ENCODE measurements at regions not wholly inside any gene's neighbourhood (a gene's known extent, or its start where the extent isn't known, plus 50 kb on each side); places are given as distances from the start of the nearest gene placed in this dataset.

DNA sequence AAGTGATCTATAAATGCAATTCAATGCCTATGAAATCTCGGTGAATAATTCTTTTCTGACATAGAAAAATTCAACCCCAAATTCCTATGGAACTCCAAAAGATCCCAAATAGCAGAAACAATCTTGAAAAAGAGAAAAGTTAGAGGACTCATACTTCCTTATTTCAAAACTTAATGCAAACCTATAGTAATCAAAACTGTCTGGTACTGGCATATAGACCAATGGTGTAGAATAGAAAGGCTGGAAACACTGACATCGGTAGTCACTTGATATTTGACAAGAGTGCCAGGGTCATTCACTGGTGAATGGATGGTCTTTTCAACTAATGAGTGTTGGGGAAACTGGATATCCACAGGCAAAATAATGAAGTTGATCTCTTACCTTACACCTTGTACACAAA lies 637.1 kb upstream of the PCDH9 start:
- Mint-ChIP-seq H3K27ac (no peak overlapping the region), H3K9me3 (peaks cover 7% of the 10 kb centered on the region), H3K36me3 (ENCODE audit: low read depth) (no peaks in the 10 kb centered on the region), H3K4me3 (no peak overlapping the region), H3K27me3 (no peaks in the 10 kb centered on the region), H3K4me1 (no peaks in the 10 kb centered on the region)
- ATAC-seq (ENCODE audit: low read depth) (no peak), DNase-seq (no peak)
- intact Hi-C loops (cut with micrococcal nuclease) = no loop called here
- POLR2A ChIA-PET = no interaction called here
- CTCF ChIA-PET = no interaction called here
- TF ChIP-seq, protein P1, sequence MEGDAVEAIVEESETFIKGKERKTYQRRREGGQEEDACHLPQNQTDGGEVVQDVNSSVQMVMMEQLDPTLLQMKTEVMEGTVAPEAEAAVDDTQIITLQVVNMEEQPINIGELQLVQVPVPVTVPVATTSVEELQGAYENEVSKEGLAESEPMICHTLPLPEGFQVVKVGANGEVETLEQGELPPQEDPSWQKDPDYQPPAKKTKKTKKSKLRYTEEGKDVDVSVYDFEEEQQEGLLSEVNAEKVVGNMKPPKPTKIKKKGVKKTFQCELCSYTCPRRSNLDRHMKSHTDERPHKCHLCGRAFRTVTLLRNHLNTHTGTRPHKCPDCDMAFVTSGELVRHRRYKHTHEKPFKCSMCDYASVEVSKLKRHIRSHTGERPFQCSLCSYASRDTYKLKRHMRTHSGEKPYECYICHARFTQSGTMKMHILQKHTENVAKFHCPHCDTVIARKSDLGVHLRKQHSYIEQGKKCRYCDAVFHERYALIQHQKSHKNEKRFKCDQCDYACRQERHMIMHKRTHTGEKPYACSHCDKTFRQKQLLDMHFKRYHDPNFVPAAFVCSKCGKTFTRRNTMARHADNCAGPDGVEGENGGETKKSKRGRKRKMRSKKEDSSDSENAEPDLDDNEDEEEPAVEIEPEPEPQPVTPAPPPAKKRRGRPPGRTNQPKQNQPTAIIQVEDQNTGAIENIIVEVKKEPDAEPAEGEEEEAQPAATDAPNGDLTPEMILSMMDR (IDR thresholded peaks at IDR 0.05) = no peak

DNA sequence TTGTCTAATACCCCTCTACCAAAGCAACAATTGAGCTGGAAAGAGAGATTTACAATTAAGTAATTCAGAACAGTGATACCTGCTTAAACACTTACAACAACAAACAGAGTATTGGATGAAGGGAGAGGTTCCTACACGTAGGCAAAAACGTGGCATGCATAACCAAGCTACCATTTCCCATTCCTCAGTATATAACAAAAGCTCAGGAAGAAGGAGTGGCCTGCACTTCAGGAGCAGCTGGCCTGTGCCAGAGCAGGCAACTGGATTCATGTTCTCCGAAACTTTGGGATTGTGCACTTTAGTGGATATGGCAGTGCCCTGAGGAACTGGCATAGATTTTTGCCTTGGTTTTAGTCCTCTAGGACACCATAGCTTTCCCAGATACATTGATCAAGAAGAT lies 630.2 kb upstream of the PCDH9 start:
- ATAC-seq (ENCODE audit: low read depth) = no peak
- POLR2A ChIA-PET = no interaction called here
- Mint-ChIP-seq H3K9me3 (peaks cover 8% of the 10 kb centered on the region), H3K27ac (no peak overlapping the region), H3K4me3 (no peak overlapping the region), H3K36me3 (ENCODE audit: low read depth) (no peaks in the 10 kb centered on the region), H3K27me3 (no peaks in the 10 kb centered on the region), H3K4me1 (no peaks in the 10 kb centered on the region)
- TF ChIP-seq, protein P1 (IDR thresholded peaks at IDR 0.05) = no peak
- CTCF ChIA-PET = no interaction called here
- intact Hi-C loops (cut with micrococcal nuclease) = no loop called here
- no peak for DNase-seq

DNA sequence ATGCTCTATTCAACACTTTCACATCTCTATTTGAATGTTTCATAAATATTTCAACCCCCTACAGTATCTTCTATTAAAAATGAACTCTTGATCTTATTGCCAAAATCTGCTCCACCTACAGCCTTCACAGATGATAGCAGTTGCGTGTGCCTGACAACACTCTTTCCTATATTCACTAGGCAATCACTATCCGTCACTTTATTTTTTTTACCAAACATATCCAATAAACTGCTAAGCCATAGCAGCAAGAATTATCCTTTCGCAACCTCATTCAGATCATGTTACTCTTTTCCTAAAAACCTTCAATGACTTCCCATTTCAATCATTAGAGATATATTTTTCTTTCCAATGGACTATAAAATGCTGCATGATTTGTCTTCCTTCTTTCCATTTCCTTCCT lies 629.8 kb upstream of the PCDH9 start:
- Mint-ChIP-seq H3K36me3 (ENCODE audit: low read depth) (no peaks in the 10 kb centered on the region), H3K9me3 (peaks cover 8% of the 10 kb centered on the region), H3K27me3 (no peaks in the 10 kb centered on the region), H3K4me3 (no peak overlapping the region), H3K4me1 (no peaks in the 10 kb centered on the region), H3K27ac (no peak overlapping the region)
- TF ChIP-seq, protein P1 (IDR thresholded peaks at IDR 0.05) = no peak
- ChIA-PET POLR2A (no interaction called here), CTCF (no interaction called here)
- intact Hi-C loops (cut with micrococcal nuclease) = no loop called here
- DNase-seq = no peak
- ATAC-seq (ENCODE audit: low read depth) = no peak

DNA sequence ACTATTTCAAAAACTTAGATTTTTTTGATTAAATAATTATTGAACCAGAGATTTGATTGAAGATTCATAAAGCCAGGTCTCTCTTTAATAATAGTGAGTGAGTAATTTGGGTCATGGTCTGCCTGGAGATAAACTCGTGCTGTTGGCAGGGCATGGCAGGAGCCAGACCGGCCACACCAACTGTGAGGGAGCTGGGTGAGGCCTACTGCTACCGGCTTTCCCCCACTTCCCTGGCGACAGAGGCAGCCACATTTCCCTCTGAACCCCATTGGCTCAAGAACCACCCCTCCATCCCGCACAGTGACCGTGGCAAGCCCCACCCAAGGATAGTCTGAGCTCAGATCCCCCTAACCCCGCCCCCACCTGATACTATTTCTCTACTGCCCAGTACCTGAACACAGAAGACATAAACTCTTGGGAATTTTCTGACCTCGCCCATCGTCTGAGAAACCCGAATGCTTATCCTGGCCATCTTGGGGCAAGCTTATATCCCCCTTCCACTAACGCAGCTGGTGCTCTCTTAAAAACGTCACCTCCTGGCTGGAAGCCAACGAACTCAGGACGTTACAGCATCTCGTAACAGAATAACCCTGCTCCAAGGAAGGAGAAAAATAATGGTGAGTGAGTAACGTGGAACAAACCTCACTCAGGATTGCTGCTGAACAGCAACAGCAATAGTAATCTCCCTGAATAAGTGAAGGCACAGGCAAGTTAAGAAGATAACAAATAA lies 627.6 kb upstream of the PCDH9 start:
- ChIA-PET POLR2A (no interaction called here), CTCF (no interaction called here)
- H3K27me3 Mint-ChIP-seq = no peaks in the 10 kb centered on the region
- intact Hi-C loops (cut with micrococcal nuclease) = no loop called here
- H3K27ac Mint-ChIP-seq = no peak overlapping the region
- no peaks in the 10 kb centered on the region for H3K4me1 Mint-ChIP-seq
- peaks cover 9% of the 10 kb centered on the region for H3K9me3 Mint-ChIP-seq
- H3K4me3 Mint-ChIP-seq = no peak overlapping the region
- ATAC-seq (ENCODE audit: low read depth) = no peak
- H3K36me3 Mint-ChIP-seq (ENCODE audit: low read depth) = no peaks in the 10 kb centered on the region
- TF ChIP-seq, protein P1 (IDR thresholded peaks at IDR 0.05) = no peak
- no peak for DNase-seq

DNA sequence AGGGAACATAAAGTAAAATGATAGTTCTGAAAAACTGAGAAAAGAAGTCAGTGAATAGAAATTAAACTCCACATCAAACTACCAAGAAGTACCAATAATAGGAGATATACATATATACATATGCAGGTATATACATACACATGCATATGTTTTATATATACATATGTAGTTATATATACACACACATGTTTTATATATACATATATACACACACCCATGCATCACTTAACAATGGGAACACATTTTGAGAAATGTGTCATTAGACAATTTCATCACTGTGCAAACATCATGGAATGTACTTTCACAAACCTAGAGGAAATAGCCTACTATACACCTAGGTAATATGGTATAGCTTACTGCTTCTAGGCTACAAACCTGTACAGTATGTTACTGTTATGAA lies 626.8 kb upstream of the PCDH9 start:
- DNase-seq (no peak), ATAC-seq (ENCODE audit: low read depth) (no peak)
- H3K4me1 Mint-ChIP-seq = no peaks in the 10 kb centered on the region
- H3K36me3 Mint-ChIP-seq (ENCODE audit: low read depth) = no peaks in the 10 kb centered on the region
- TF ChIP-seq, protein P1 (IDR thresholded peaks at IDR 0.05) = no peak
- CTCF ChIA-PET = no interaction called here
- no peak overlapping the region for H3K4me3 Mint-ChIP-seq
- H3K9me3 Mint-ChIP-seq = peaks cover 8% of the 10 kb centered on the region
- H3K27ac Mint-ChIP-seq = no peak overlapping the region
- intact Hi-C loops (cut with micrococcal nuclease) = no loop called here
- H3K27me3 Mint-ChIP-seq = no peaks in the 10 kb centered on the region
- POLR2A ChIA-PET = no interaction called here

Data from activated B cell treated with CpG ODN at 0.5 μM for 24 hours (primary cell).